ENCODE measurements at regions not wholly inside any gene's neighbourhood (a gene's known extent, or its start where the extent isn't known, plus 50 kb on each side); places are given as distances from the start of the nearest gene placed in this dataset.
A peak's percentile ranks its signal among the peaks of the same experiment; 100 is the strongest.
"Not testable (repeated sequence)": the region's sequence is repeated elsewhere in the genome, so short reads cannot be mapped to it uniquely, and the experiment has no call there.

- TF ChIP-seq CTCF (conservative IDR thresholded peaks at IDR 0.05), result no peak
- Mint-ChIP-seq H3K4me1 (ENCODE audit: unreplicated experiment) (peaks cover 4% of the 10 kb centered on the region), H3K27ac (no peak overlapping the region)
These were observed 104.5 kb downstream of the SKIDA1 start for GRCh38 chr10:21421016-21421415.

GRCh38 chr10:21418981-21419576 is 106.4 kb downstream of the SKIDA1 start:
- DNase-seq (ENCODE audit: extremely low spot score, unreplicated experiment); H3K4me3 Mint-ChIP-seq; H3K9me3 Mint-ChIP-seq; H3K36me3 Mint-ChIP-seq; H3K27me3 Mint-ChIP-seq; H3K4me1 Mint-ChIP-seq (ENCODE audit: unreplicated experiment): not testable (repeated sequence)
- peak overlapping the region; percentile 29 for H3K27ac Mint-ChIP-seq

More at GRCh38 chr10:21421016-21421415, 104.5 kb downstream of the SKIDA1 start:
- Mint-ChIP-seq H3K4me3 (no peak overlapping the region), H3K9me3 (no peaks in the 10 kb centered on the region), H3K27me3 (no peaks in the 10 kb centered on the region), H3K36me3 (peaks cover under 1% of the 10 kb centered on the region)
- no peak for DNase-seq (ENCODE audit: extremely low spot score, unreplicated experiment)

DNA sequence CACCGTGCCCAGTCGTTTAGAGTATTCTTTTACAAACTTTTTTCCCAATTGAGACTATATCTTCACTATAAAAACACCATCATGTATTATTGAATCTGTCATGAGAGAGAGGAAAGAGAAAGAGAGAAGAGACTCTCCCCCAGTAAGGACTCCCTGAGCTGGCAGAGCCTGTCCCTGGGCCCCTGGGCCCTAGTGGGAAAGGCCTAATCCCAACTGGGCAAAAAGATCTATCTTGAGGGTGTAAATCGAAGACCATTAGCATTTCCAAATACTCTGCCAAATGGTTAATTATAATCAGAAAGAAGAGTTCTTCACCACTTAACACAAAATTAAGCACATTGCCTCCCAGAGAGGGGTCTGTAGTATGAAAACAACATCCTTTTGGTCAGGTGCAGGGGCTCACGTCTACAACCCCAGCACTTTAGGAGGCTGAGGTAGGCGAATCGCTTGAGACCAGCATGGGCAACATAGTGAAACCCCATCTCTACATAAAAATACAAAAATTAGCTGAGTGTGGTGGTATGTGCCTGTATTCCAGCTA is 108.2 kb downstream of the SKIDA1 start:
- no peak for DNase-seq (ENCODE audit: extremely low spot score, unreplicated experiment)
- no peaks in the 10 kb centered on the region for H3K27me3 Mint-ChIP-seq
- TF ChIP-seq CTCF (conservative IDR thresholded peaks at IDR 0.05), result no peak
- no peaks in the 10 kb centered on the region for H3K4me1 Mint-ChIP-seq (ENCODE audit: unreplicated experiment)
- H3K36me3 Mint-ChIP-seq, result no peaks in the 10 kb centered on the region
- H3K4me3 Mint-ChIP-seq, result no peak overlapping the region
- no peaks in the 10 kb centered on the region for H3K9me3 Mint-ChIP-seq
- no peak overlapping the region for H3K27ac Mint-ChIP-seq

DNA sequence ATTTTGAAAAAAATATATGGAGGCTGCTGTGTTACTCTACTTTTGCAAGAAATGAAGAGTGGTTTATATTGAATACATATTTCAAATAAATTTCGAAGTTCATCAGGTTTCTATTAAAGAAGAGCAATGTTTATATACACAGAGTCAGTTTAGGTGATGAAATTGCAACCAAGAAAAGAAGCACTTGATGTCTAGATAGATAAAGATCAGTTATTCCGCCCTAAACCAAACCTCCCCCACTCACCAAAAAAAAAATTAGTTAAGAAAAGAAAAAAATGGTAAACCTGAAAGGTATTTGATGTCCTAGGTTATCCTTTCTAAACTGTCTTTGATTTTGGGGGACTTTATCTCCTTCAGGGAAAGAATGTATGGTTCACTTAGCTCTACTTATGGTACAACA is 111.8 kb downstream of the SKIDA1 start:
- Mint-ChIP-seq H3K9me3 (no peaks in the 10 kb centered on the region), H3K36me3 (no peaks in the 10 kb centered on the region), H3K27me3 (no peaks in the 10 kb centered on the region), H3K27ac (no peak overlapping the region), H3K4me1 (ENCODE audit: unreplicated experiment) (no peaks in the 10 kb centered on the region), H3K4me3 (no peak overlapping the region)
- TF ChIP-seq CTCF (conservative IDR thresholded peaks at IDR 0.05), result no peak
- no peak for DNase-seq (ENCODE audit: extremely low spot score, unreplicated experiment)

DNA sequence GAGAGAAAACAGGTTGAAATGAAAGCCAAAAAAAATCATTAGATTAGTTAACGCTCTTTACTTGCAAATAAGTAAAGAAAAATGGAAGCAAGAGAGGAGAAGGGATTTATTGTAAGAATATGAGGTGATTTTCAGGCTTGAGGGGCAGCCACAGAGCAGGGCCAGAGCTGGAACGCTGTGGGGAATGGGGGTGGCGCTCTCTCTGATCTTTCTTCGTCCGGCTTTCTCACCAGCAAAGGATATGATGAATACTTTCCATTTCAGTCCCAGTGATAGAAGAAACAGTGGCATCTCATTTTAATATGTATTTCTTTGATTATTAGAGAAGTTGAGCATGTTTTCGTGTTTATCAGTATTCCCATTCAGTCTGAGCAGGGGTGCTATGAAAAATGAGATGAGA is 112.2 kb downstream of the SKIDA1 start:
- H3K4me1 Mint-ChIP-seq (ENCODE audit: unreplicated experiment), result no peaks in the 10 kb centered on the region
- no peak overlapping the region for H3K4me3 Mint-ChIP-seq
- no peak overlapping the region for H3K27ac Mint-ChIP-seq
- no peaks in the 10 kb centered on the region for H3K36me3 Mint-ChIP-seq
- DNase-seq (ENCODE audit: extremely low spot score, unreplicated experiment), result no peak
- H3K27me3 Mint-ChIP-seq, result no peaks in the 10 kb centered on the region
- TF ChIP-seq CTCF (conservative IDR thresholded peaks at IDR 0.05), result no peak
- no peaks in the 10 kb centered on the region for H3K9me3 Mint-ChIP-seq

DNA sequence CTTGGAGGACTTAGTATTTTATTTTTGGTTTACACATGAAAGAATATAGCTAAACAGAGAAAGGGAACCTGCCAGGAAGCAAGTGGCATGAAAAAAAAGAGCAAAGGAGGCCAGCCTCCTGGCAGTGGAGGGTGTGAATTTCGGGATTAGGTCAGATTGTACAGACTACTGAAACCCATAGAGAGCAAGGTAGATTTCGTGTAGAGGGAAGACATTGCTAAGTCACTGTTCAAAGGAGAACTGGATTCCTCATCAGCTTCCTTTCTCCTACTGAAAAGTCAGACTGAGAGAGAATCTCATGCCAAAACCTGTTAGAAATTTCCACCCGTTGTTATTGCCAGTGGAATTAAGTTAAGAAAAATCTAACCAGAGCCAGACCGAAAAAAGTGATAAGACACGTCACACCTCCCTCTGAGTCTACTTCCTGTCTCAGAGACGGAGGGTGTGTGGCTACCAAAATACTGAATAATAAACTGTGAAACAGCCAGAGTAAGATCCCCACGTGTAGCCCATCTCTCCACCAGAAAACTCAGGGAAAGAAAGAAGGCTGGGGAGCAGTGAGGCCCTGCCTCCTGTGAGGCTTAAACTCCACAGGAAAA is 118.8 kb downstream of the SKIDA1 start:
- Mint-ChIP-seq H3K27ac (no peak overlapping the region), H3K4me3 (no peak overlapping the region), H3K4me1 (ENCODE audit: unreplicated experiment) (no peaks in the 10 kb centered on the region), H3K9me3 (peaks cover 10% of the 10 kb centered on the region), H3K36me3 (peaks cover 3% of the 10 kb centered on the region), H3K27me3 (no peaks in the 10 kb centered on the region)
- DNase-seq (ENCODE audit: extremely low spot score, unreplicated experiment), result no peak
- no peak for TF ChIP-seq CTCF (conservative IDR thresholded peaks at IDR 0.05)

Measured in type B pancreatic cell (in vitro differentiated cells).